H9 (cell line): ENCODE measurements at regions not wholly inside any gene's neighbourhood (a gene's known extent, or its start where the extent isn't known, plus 50 kb on each side); places are given as distances from the start of the nearest gene placed in this dataset.

Experiments used
- DNase-seq: peaks from one replicate; pipeline ENCODE4 v3.0.0-alpha.2; 2017
- H2AFZ ChIP-seq: one replicate; pipeline ENCODE4 v1.6.1; 2013; ENCODE audit warnings: mild to moderate bottlenecking, low read length, control low read depth, moderate library complexity
- H2AK5ac ChIP-seq: 2 replicates; pipeline ENCODE4 v1.6.1; 2013; ENCODE audit warnings: low read length, control low read depth, mixed read lengths; ENCODE audit not compliant: insufficient read length
- H2BK120ac ChIP-seq: one replicate; pipeline ENCODE4 v1.6.1; 2013; ENCODE audit warnings: low read depth, mild to moderate bottlenecking, low read length, control low read depth, inconsistent platforms; ENCODE audit not compliant: poor library complexity, severe bottlenecking
- H2BK12ac ChIP-seq: 2 replicates; pipeline ENCODE4 v1.6.1; 2013; ENCODE audit warnings: low read length, control low read depth, mixed read lengths, low read depth; ENCODE audit not compliant: insufficient read length
- H2BK15ac ChIP-seq: 2 replicates; pipeline ENCODE4 v1.6.1; 2013; ENCODE audit warnings: low read depth, low read length, control low read depth
- H2BK20ac ChIP-seq: one replicate; pipeline ENCODE4 v1.6.1; 2013; ENCODE audit warnings: low read depth, mild to moderate bottlenecking, low read length, control low read depth, inconsistent platforms; ENCODE audit not compliant: poor library complexity, severe bottlenecking
- H2BK5ac ChIP-seq: 2 replicates; pipeline ENCODE4 v1.6.1; 2013; ENCODE audit warnings: low read length, control low read depth, mixed read lengths; ENCODE audit not compliant: insufficient read length
- H3K14ac ChIP-seq: 2 replicates; pipeline ENCODE4 v1.6.1; 2013; ENCODE audit warnings: low read length, control low read depth; ENCODE audit not compliant: insufficient read depth
- H3K18ac ChIP-seq: 2 replicates; pipeline ENCODE4 v1.6.1; 2013; ENCODE audit warnings: low read depth, mild to moderate bottlenecking, mixed read lengths, low read length, control low read depth; ENCODE audit not compliant: insufficient read length
- H3K23ac ChIP-seq: 2 replicates; pipeline ENCODE4 v1.6.1; 2013; ENCODE audit warnings: low read length, control low read depth, mixed read lengths, low read depth; ENCODE audit not compliant: insufficient read length
- H3K23me2 ChIP-seq: 2 replicates; pipeline ENCODE4 v1.6.1; 2013; ENCODE audit warnings: low read depth, mild to moderate bottlenecking, mixed read lengths, low read length, control low read depth; ENCODE audit not compliant: insufficient read length, poor library complexity, severe bottlenecking
- H3K27ac ChIP-seq: 2 replicates; pipeline ENCODE4 v1.5.1; 2013; ENCODE audit warnings: low read length, control low read depth, mixed read lengths, low read depth; ENCODE audit not compliant: insufficient read length
- H3K27me3 ChIP-seq: 2 replicates; pipeline ENCODE4 v1.6.1; 2013; ENCODE audit warnings: low read length, control low read depth, inconsistent platforms; ENCODE audit not compliant: insufficient read depth
- H3K4ac ChIP-seq: 2 replicates; pipeline ENCODE4 v1.6.1; 2013; ENCODE audit warnings: low read depth, mild to moderate bottlenecking, control low read depth, inconsistent platforms, low read length, moderate library complexity
- H3K4me1 ChIP-seq: 2 replicates; pipeline ENCODE4 v1.6.1; 2013; ENCODE audit warnings: low read length, control low read depth, inconsistent platforms; ENCODE audit not compliant: insufficient read depth
- H3K4me2 ChIP-seq: 2 replicates; pipeline ENCODE4 v1.6.1; 2013; ENCODE audit warnings: low read length, control low read depth, mixed read lengths; ENCODE audit not compliant: insufficient read length, insufficient read depth
- H3K56ac ChIP-seq: 2 replicates; pipeline ENCODE4 v1.6.1; 2013; ENCODE audit warnings: low read depth, mild to moderate bottlenecking, mixed read lengths, low read length, control low read depth; ENCODE audit not compliant: insufficient read length
- H3K79me1 ChIP-seq: 2 replicates; pipeline ENCODE4 v1.6.1; 2013; ENCODE audit warnings: low read depth, mild to moderate bottlenecking, moderate library complexity, low read length, control low read depth, inconsistent platforms; ENCODE audit not compliant: insufficient read depth, poor library complexity, severe bottlenecking
- H3K79me2 ChIP-seq: 2 replicates; pipeline ENCODE4 v1.6.1; 2013; ENCODE audit warnings: low read length, control low read depth, inconsistent platforms; ENCODE audit not compliant: insufficient read depth
- H3K9ac ChIP-seq: 2 replicates; pipeline ENCODE4 v1.6.1; 2013; ENCODE audit warnings: low read length, control low read depth, mixed read lengths; ENCODE audit not compliant: insufficient read length; ENCODE audit errors: extremely low read depth
- H3K9me3 ChIP-seq: one replicate; pipeline ENCODE4 v1.6.1; 2013; ENCODE audit warnings: low read depth, low read length, inconsistent platforms; ENCODE audit not compliant: control insufficient read depth
- H3T11ph ChIP-seq: one replicate; pipeline ENCODE4 v1.6.1; 2013; ENCODE audit warnings: mild to moderate bottlenecking, low read length, control low read depth, inconsistent platforms
- H4K20me1 ChIP-seq: one replicate; pipeline ENCODE4 v1.6.1; 2013; ENCODE audit not compliant: control insufficient read depth, insufficient read length, insufficient read depth
- H4K5ac ChIP-seq: 2 replicates; pipeline ENCODE4 v1.6.1; 2013; ENCODE audit warnings: low read depth, mild to moderate bottlenecking, mixed read lengths, low read length, control low read depth; ENCODE audit not compliant: insufficient read length
- H4K8ac ChIP-seq: replicated peaks from 2 replicates; pipeline ENCODE4 v1.6.1; 2013; ENCODE audit warnings: low read length, control low read depth, mixed read lengths, low read depth; ENCODE audit not compliant: insufficient read length
- H4K91ac ChIP-seq: 2 replicates; pipeline ENCODE4 v1.6.1; 2013; ENCODE audit warnings: low read depth, mild to moderate bottlenecking, moderate library complexity, mixed read lengths, low read length, control low read depth; ENCODE audit not compliant: insufficient read length
- H3K27ac Mint-ChIP-seq, 3 experiments: 2 replicates in 2 of 3; 3 replicates in 1 of 3; pipeline ENCODE4 v1.8.0; 2020 to 2021; ENCODE audit warnings: mixed read lengths in 3 of 3, mild to moderate bottlenecking in 1 of 3, moderate library complexity in 1 of 3
- H3K27me3 Mint-ChIP-seq: 2 replicates; pipeline ENCODE4 v1.8.0; 2021; ENCODE audit warnings: low read depth, mild to moderate bottlenecking, moderate library complexity, mixed read lengths
- H3K36me3 Mint-ChIP-seq, 3 experiments: 2 replicates in 2 of 3; 3 replicates in 1 of 3; pipeline ENCODE4 v1.8.0; 2020 to 2021; ENCODE audit warnings: low read depth in 3 of 3, mixed read lengths in 3 of 3; ENCODE audit not compliant: insufficient read depth in 1 of 3
- H3K4me1 Mint-ChIP-seq, 2 experiments: 2 replicates each; pipeline ENCODE4 v1.8.0; 2020; ENCODE audit warnings: mixed read lengths in 2 of 2
- H3K4me3 Mint-ChIP-seq, 2 experiments: 2 replicates in 1 of 2; 3 replicates in 1 of 2; pipeline ENCODE4 v1.8.0; 2020 to 2021; ENCODE audit warnings: mild to moderate bottlenecking in 2 of 2, mixed read lengths in 2 of 2, moderate library complexity in 1 of 2
- H3K9me3 Mint-ChIP-seq, 2 experiments: 2 replicates in 1 of 2; 3 replicates in 1 of 2; pipeline ENCODE4 v1.8.0; 2020; ENCODE audit warnings: mild to moderate bottlenecking in 2 of 2, mixed read lengths in 2 of 2, moderate library complexity in 1 of 2
- CTCF ChIP-seq: fragments of 200-600 bp; sonication (generic); conservative IDR thresholded peaks from 3 replicates; pipeline ENCODE4 v1.8.0; 2021; ENCODE audit warnings: antibody characterized with exemption, mild to moderate bottlenecking
- WGBS: extraction: QIAGEN DNeasy Blood & Tissue Kit; methylation state at CpG from one replicate; pipeline ENCODE4 v1.1.7; 2013; ENCODE audit warnings: missing lambda C conversion rate, low lambda C conversion rate, mixed read lengths; ENCODE audit not compliant: insufficient read length; ENCODE audit errors: extremely low coverage; 5-methylcytosine and 5-hydroxymethylcytosine counted together

GRCh38 chr16:17803625-17804410 is 333.1 kb upstream of the XYLT1 start:
- Histone ChIP-seq H2AFZ (no peak overlapping the region), H3K27me3 (no peaks in the 10 kb centered on the region), H3T11ph (no peak overlapping the region), H2BK15ac (no peak overlapping the region), H3K18ac (no peak overlapping the region), H2BK12ac (no peak overlapping the region), H4K20me1 (no peaks in the 10 kb centered on the region), H3K4me2 (no peak overlapping the region), H3K56ac (no peak overlapping the region), H3K23ac (no peak overlapping the region), H3K79me2 (no peaks in the 10 kb centered on the region), H3K27ac (no peak overlapping the region), H2BK120ac (no peak overlapping the region), H3K4me1 (peaks cover 4% of the 10 kb centered on the region; the same call in 1 of the 2 replicates), H3K4ac (no peak overlapping the region), H3K9me3 (no peaks in the 10 kb centered on the region), H2BK20ac (no peak overlapping the region), H3K23me2 (no peaks in the 10 kb centered on the region), H4K8ac (no peak overlapping the region), H4K5ac (no peak overlapping the region), H2AK5ac (no peak overlapping the region), H4K91ac (no peak overlapping the region), H3K79me1 (no peaks in the 10 kb centered on the region), H2BK5ac (no peak overlapping the region), H3K9ac (no peak overlapping the region), H3K14ac (no peak overlapping the region)
- Mint-ChIP-seq H3K9me3 (no peaks in the 10 kb centered on the region), H3K27me3 (no peaks in the 10 kb centered on the region), H3K4me3 (no peak overlapping the region), H3K36me3 (no peaks in the 10 kb centered on the region), H3K27ac (no peak overlapping the region), H3K4me1 (peaks cover 17 to 22% of the 10 kb centered on the region in 2 experiments)
- DNase-seq, result no peak
- no CpG with 5 or more reads among the region's 5 CpGs for WGBS
- TF ChIP-seq CTCF, result no peak
